Neuronal stem cell (in vitro differentiated cells): ENCODE measurements at regions not wholly inside any gene's neighbourhood (a gene's known extent, or its start where the extent isn't known, plus 50 kb on each side); places are given as distances from the start of the nearest gene placed in this dataset.

ENCODE experiments used
- DNase-seq: peaks from one replicate; pipeline ENCODE4 v3.0.0-alpha.2; 2013; ENCODE audit warnings: low spot score
- H2AFZ ChIP-seq: one replicate; pipeline ENCODE4 v1.6.1; 2013; ENCODE audit warnings: mild to moderate bottlenecking, low read length, inconsistent platforms
- H2AK5ac ChIP-seq: 2 replicates; pipeline ENCODE4 v1.6.1; 2013; ENCODE audit warnings: low read depth, mild to moderate bottlenecking, inconsistent platforms, low read length, moderate library complexity, mixed read lengths
- H2BK120ac ChIP-seq: 2 replicates; pipeline ENCODE4 v1.6.1; 2013; ENCODE audit warnings: low read depth, mild to moderate bottlenecking, inconsistent platforms, low read length, moderate library complexity, mixed read lengths
- H2BK12ac ChIP-seq: one replicate; pipeline ENCODE4 v1.6.1; 2013; ENCODE audit warnings: low read length, inconsistent platforms
- H2BK15ac ChIP-seq: 2 replicates; pipeline ENCODE4 v1.6.1; 2013; ENCODE audit warnings: mild to moderate bottlenecking, low read length, inconsistent platforms, mixed read lengths
- H2BK5ac ChIP-seq: one replicate; pipeline ENCODE4 v1.6.1; 2013; ENCODE audit warnings: inconsistent platforms, mild to moderate bottlenecking, low read length, moderate library complexity
- H3K14ac ChIP-seq: one replicate; pipeline ENCODE4 v1.6.1; 2013; ENCODE audit warnings: low read length, inconsistent platforms
- H3K18ac ChIP-seq: 2 replicates; pipeline ENCODE4 v1.6.1; 2013; ENCODE audit warnings: low read length, inconsistent platforms
- H3K23ac ChIP-seq: 2 replicates; pipeline ENCODE4 v1.6.1; 2013; ENCODE audit warnings: low read depth, mild to moderate bottlenecking, mixed read lengths, low read length, inconsistent platforms; ENCODE audit not compliant: poor library complexity
- H3K27ac ChIP-seq: replicated peaks from 3 replicates; pipeline ENCODE4 v1.5.1; 2013; ENCODE audit warnings: low read length, inconsistent platforms
- H3K27me3 ChIP-seq, 3 experiments: 2 replicates each; pipeline ENCODE4 v1.6.1; 2013; ENCODE audit warnings: low read length in 3 of 3, mild to moderate bottlenecking in 2 of 3, inconsistent platforms in 1 of 3, low read depth in 1 of 3, mixed read lengths in 1 of 3, moderate library complexity in 1 of 3; ENCODE audit not compliant: control insufficient read depth in 3 of 3, insufficient read depth in 3 of 3
- H3K36me3 ChIP-seq, 2 donors: replicated peaks in 1 of 2; 2 replicates each; pipeline ENCODE4 v1.6.1; 2013; ENCODE audit warnings: low read length in 2 of 2; ENCODE audit not compliant: control insufficient read depth in 2 of 2, insufficient read depth in 2 of 2
- H3K4ac ChIP-seq: 2 replicates; pipeline ENCODE4 v1.6.1; 2013; ENCODE audit warnings: inconsistent platforms, mild to moderate bottlenecking, low read length, moderate library complexity
- H3K4me1 ChIP-seq, 2 donors: 1 replicate in 1 of 2; 2 replicates in 1 of 2; pipeline ENCODE4 v1.6.1; 2013; ENCODE audit warnings: low read length in 2 of 2, low read depth in 1 of 2; ENCODE audit not compliant: control insufficient read depth in 2 of 2, insufficient read depth in 1 of 2
- H3K4me2 ChIP-seq: one replicate; pipeline ENCODE4 v1.6.1; 2013; ENCODE audit warnings: mild to moderate bottlenecking, low read length, inconsistent platforms; ENCODE audit not compliant: insufficient read depth, poor library complexity, severe bottlenecking
- H3K4me3 ChIP-seq, 2 donors: 2 replicates each; pipeline ENCODE4 v1.5.1; 2013; ENCODE audit warnings: low read length in 2 of 2, mild to moderate bottlenecking in 2 of 2, inconsistent platforms in 1 of 2, moderate library complexity in 1 of 2
- H3K79me1 ChIP-seq: one replicate; pipeline ENCODE4 v1.6.1; 2013; ENCODE audit warnings: low read depth, mild to moderate bottlenecking, inconsistent platforms, low read length, moderate library complexity
- H3K9ac ChIP-seq: one replicate; pipeline ENCODE4 v1.6.1; 2013; ENCODE audit warnings: mild to moderate bottlenecking, low read depth, low read length, inconsistent platforms; ENCODE audit not compliant: poor library complexity
- H3K9me3 ChIP-seq, 2 donors: replicated peaks in 1 of 2; 2 replicates each; pipeline versions ENCODE3 to v1.6.1; 2013; ENCODE audit warnings: low read length in 2 of 2, mild to moderate bottlenecking in 2 of 2, inconsistent platforms in 1 of 2, low read depth in 1 of 2, mixed read lengths in 1 of 2, moderate library complexity in 1 of 2; ENCODE audit not compliant: control insufficient read depth in 2 of 2, insufficient read depth in 1 of 2
- H4K8ac ChIP-seq: one replicate; pipeline ENCODE4 v1.6.1; 2013; ENCODE audit warnings: low read depth, mild to moderate bottlenecking, inconsistent platforms, low read length, moderate library complexity
- H4K91ac ChIP-seq: one replicate; pipeline ENCODE4 v1.6.1; 2013; ENCODE audit warnings: low read length, low read depth, mild to moderate bottlenecking, inconsistent platforms; ENCODE audit not compliant: poor library complexity
- WGBS, 2 donors: extraction: QIAGEN DNeasy Blood & Tissue Kit; methylation state at CpG; one replicate each; pipeline ENCODE4 v1.1.7; 2013; ENCODE audit warnings: missing lambda C conversion rate in 2 of 2, mixed read lengths in 1 of 2; ENCODE audit not compliant: insufficient read length in 2 of 2, insufficient replicate concordance in 1 of 2; ENCODE audit errors: extremely low coverage in 2 of 2; 5-methylcytosine and 5-hydroxymethylcytosine counted together

- no CpG with 5 or more reads among the region's 2 CpGs for WGBS, 2 donors
- H3K4me2 ChIP-seq: no peak overlapping the region
Measured at GRCh38 chr4:126678618-126679017, 954.1 kb upstream of the INTU start.

GRCh38 chr4:126679303-126679702 is 953.5 kb upstream of the INTU start:
- no peak overlapping the region for H3K4me2 ChIP-seq
- H3K36me3 ChIP-seq: no peaks in the 10 kb centered on the region
- H2AFZ ChIP-seq: no peak overlapping the region
- H3K23ac ChIP-seq: no peak overlapping the region
- H3K79me1 ChIP-seq: no peaks in the 10 kb centered on the region
- H3K14ac ChIP-seq: no peak overlapping the region
- H3K27ac ChIP-seq: no peak overlapping the region
- no peak overlapping the region for H4K8ac ChIP-seq
- no CpG with 5 or more reads among the region's 2 CpGs for WGBS, 2 donors
- no peak overlapping the region for H2BK120ac ChIP-seq
- no peak overlapping the region for H2BK15ac ChIP-seq
- H2AK5ac ChIP-seq: no peak overlapping the region
- no peak overlapping the region for H3K4me3 ChIP-seq
- no peak overlapping the region for H2BK5ac ChIP-seq
- no peaks in the 10 kb centered on the region for H3K27me3 ChIP-seq
- H3K9me3 ChIP-seq: no peaks in the 10 kb centered on the region
- no peak overlapping the region for H3K9ac ChIP-seq
- no peak for DNase-seq
- no peak overlapping the region for H4K91ac ChIP-seq
- no peak overlapping the region for H3K4ac ChIP-seq
- no peak overlapping the region for H3K18ac ChIP-seq
- peaks cover 0 to 2% of the 10 kb centered on the region in 2 donors for H3K4me1 ChIP-seq
- H2BK12ac ChIP-seq: no peak overlapping the region

More at GRCh38 chr4:126678618-126679017, 954.1 kb upstream of the INTU start:
- Histone ChIP-seq H3K4me1 (peaks cover 0 to 2% of the 10 kb centered on the region in 2 donors), H3K9me3 (no peaks in the 10 kb centered on the region), H3K27me3 (no peaks in the 10 kb centered on the region), H3K4me3 (no peak overlapping the region), H3K9ac (no peak overlapping the region), H4K8ac (no peak overlapping the region), H3K36me3 (no peaks in the 10 kb centered on the region), H2AK5ac (no peak overlapping the region), H2BK15ac (no peak overlapping the region), H3K18ac (no peak overlapping the region), H2AFZ (peak overlapping the region; percentile 40), H3K27ac (no peak overlapping the region), H4K91ac (no peak overlapping the region), H3K14ac (no peak overlapping the region), H3K4ac (no peak overlapping the region), H3K23ac (no peak overlapping the region), H3K79me1 (no peaks in the 10 kb centered on the region), H2BK12ac (no peak overlapping the region), H2BK5ac (no peak overlapping the region), H2BK120ac (no peak overlapping the region)
- DNase-seq: no peak

GRCh38 chr4:126682250-126682649 is 950.5 kb upstream of the INTU start:
- H2AFZ ChIP-seq: no peak overlapping the region
- H3K4me2 ChIP-seq: no peak overlapping the region
- no peak overlapping the region for H2BK5ac ChIP-seq
- no peak overlapping the region for H2BK12ac ChIP-seq
- no peak overlapping the region for H3K4ac ChIP-seq
- no peak overlapping the region for H3K18ac ChIP-seq
- no peaks in the 10 kb centered on the region for H3K36me3 ChIP-seq
- H3K14ac ChIP-seq: no peak overlapping the region
- no peaks in the 10 kb centered on the region for H3K27me3 ChIP-seq
- no peak overlapping the region for H4K8ac ChIP-seq
- H4K91ac ChIP-seq: no peak overlapping the region
- H3K79me1 ChIP-seq: no peaks in the 10 kb centered on the region
- H3K23ac ChIP-seq: no peak overlapping the region
- H2BK120ac ChIP-seq: no peak overlapping the region
- peaks cover 0 to 2% of the 10 kb centered on the region in 2 donors for H3K4me1 ChIP-seq
- no peak overlapping the region for H3K4me3 ChIP-seq
- no peak overlapping the region for H3K27ac ChIP-seq
- H3K9me3 ChIP-seq: no peaks in the 10 kb centered on the region
- H3K9ac ChIP-seq: no peak overlapping the region
- no peak for DNase-seq
- no peak overlapping the region for H2BK15ac ChIP-seq
- H2AK5ac ChIP-seq: no peak overlapping the region

DNA sequence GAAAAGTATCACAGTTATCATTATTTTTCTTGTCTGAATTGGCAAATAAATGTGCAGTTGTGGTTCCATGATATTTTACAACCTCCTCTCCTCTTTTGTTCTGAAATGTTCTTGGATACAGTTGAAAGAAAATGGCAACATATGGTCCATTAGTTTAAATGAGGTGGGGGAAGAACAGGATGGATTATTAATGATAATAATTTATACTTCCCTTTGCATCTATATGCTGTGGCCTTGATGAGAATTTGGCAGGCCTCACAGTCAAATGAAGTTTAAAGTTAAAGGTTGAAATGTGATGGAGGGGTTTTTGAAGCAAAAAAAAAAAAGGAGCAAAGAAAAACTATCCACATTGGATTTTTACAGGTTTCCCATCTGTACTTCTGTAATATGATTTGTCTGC is 946.3 kb upstream of the INTU start:
- no peak overlapping the region for H3K9ac ChIP-seq
- no peaks in the 10 kb centered on the region for H3K36me3 ChIP-seq
- no peak overlapping the region for H4K91ac ChIP-seq
- H3K4me3 ChIP-seq: no peak overlapping the region
- no peak overlapping the region for H3K23ac ChIP-seq
- no peak overlapping the region for H3K14ac ChIP-seq
- H3K4me1 ChIP-seq: no peaks in the 10 kb centered on the region
- no peak overlapping the region for H3K27ac ChIP-seq
- no peak overlapping the region for H2AFZ ChIP-seq
- H2BK120ac ChIP-seq: no peak overlapping the region
- no peak overlapping the region for H2BK12ac ChIP-seq
- no peaks in the 10 kb centered on the region for H3K27me3 ChIP-seq
- H3K9me3 ChIP-seq: no peaks in the 10 kb centered on the region
- no peak overlapping the region for H4K8ac ChIP-seq
- no peak overlapping the region for H3K18ac ChIP-seq
- no peaks in the 10 kb centered on the region for H3K79me1 ChIP-seq
- H2BK15ac ChIP-seq: no peak overlapping the region
- DNase-seq: no peak
- H3K4me2 ChIP-seq: no peak overlapping the region
- no peak overlapping the region for H2BK5ac ChIP-seq
- H2AK5ac ChIP-seq: no peak overlapping the region
- no peak overlapping the region for H3K4ac ChIP-seq
